HEK293 (cell line): ENCODE measurements at regions not wholly inside any gene's neighbourhood (a gene's known extent, or its start where the extent isn't known, plus 50 kb on each side); places are given as distances from the start of the nearest gene placed in this dataset.

ENCODE experiments used
- CTCF ChIA-PET: fragments of 350-600 bp; formaldehyde crosslinking; extraction: SDS; loops from one replicate; lab custom pipeline; 2021; ENCODE audit warnings: antibody characterized with exemption; lab: Yijun Ruan, JAX
- POLR2A ChIA-PET: fragments of 300-600 bp; formaldehyde crosslinking; extraction: SDS; loops from one replicate; lab custom pipeline; 2020; ENCODE audit warnings: antibody characterized with exemption, inconsistent platforms; lab: Yijun Ruan, JAX
- H3K27ac ChIP-seq: fragments of 200-500 bp; sonication (Bioruptor generic); 2 replicates; pipeline ENCODE4 v1.5.1; 2014; ENCODE audit warnings: low read depth, low read length, control low read depth, inconsistent platforms; ENCODE audit errors: extremely low read depth
- H3K36me3 ChIP-seq, 2 experiments: fragments of 200-500 bp in 1 of 2; sonication (Bioruptor generic) in 1 of 2; 1 replicate in 1 of 2; 2 replicates in 1 of 2; pipeline ENCODE4 v1.5.1; 2014 to 2017; ENCODE audit warnings: inconsistent platforms in 2 of 2, low read length in 2 of 2; ENCODE audit not compliant: control insufficient read depth in 2 of 2, insufficient read depth in 1 of 2
- H3K4me1 ChIP-seq: fragments of 200-500 bp; sonication (Bioruptor generic); 2 replicates; pipeline ENCODE4 v1.5.1; 2014; ENCODE audit warnings: mild to moderate bottlenecking, low read length, inconsistent platforms; ENCODE audit not compliant: control insufficient read depth, insufficient read depth
- H3K4me3 ChIP-seq: 2 replicates; pipeline ENCODE4 v1.5.1; 2011; ENCODE audit warnings: low read depth, mild to moderate bottlenecking, control low read depth, low read length, moderate library complexity
- H3K9me3 ChIP-seq: fragments of 200-500 bp; sonication (Bioruptor generic); 2 replicates; pipeline ENCODE4 v1.5.1; 2014; ENCODE audit warnings: low read depth, low read length, inconsistent platforms; ENCODE audit not compliant: control insufficient read depth, insufficient read depth
- BCL11A ChIP-seq: fragments of 450-650 bp; formaldehyde crosslinking; IDR thresholded peaks from 2 replicates; pipeline ENCODE4 v1.5.1; 2016; ENCODE audit warnings: low read depth, missing biosample characterization, missing genetic modification characterization
- BCL11B ChIP-seq: fragments of 450-650 bp; formaldehyde crosslinking; IDR thresholded peaks from 2 replicates; pipeline ENCODE4 v1.5.1; 2016; ENCODE audit warnings: low read depth, missing biosample characterization, missing genetic modification characterization
- FEZF1 ChIP-seq: fragments of 450-650 bp; formaldehyde crosslinking; IDR thresholded peaks from 2 replicates; pipeline ENCODE4 v1.5.1; 2016; ENCODE audit warnings: missing biosample characterization, missing genetic modification characterization
- GFI1B ChIP-seq: fragments of 450-650 bp; formaldehyde crosslinking; IDR thresholded peaks from 2 replicates; pipeline ENCODE4 v1.5.1; 2016; ENCODE audit warnings: missing biosample characterization, missing genetic modification characterization
- HOXD13 ChIP-seq: sonication (generic); formaldehyde crosslinking; IDR thresholded peaks from 2 replicates; pipeline ENCODE4 v1.8.0; 2022; ENCODE audit warnings: missing genetic modification reagents, borderline replicate concordance
- MZF1 ChIP-seq: fragments of 450-650 bp; formaldehyde crosslinking; IDR thresholded peaks from 2 replicates; pipeline ENCODE4 v1.5.1; 2017; ENCODE audit warnings: missing biosample characterization, missing genetic modification characterization, borderline replicate concordance
- OVOL3 ChIP-seq: fragments of 450-650 bp; formaldehyde crosslinking; IDR thresholded peaks from 2 replicates; pipeline ENCODE4 v1.5.1; 2016; ENCODE audit warnings: missing biosample characterization, missing genetic modification characterization
- PRDM6 ChIP-seq: fragments of 450-650 bp; formaldehyde crosslinking; IDR thresholded peaks from 2 replicates; pipeline ENCODE4 v1.5.1; 2017; ENCODE audit warnings: missing biosample characterization, missing genetic modification characterization
- ZFP3 ChIP-seq: fragments of 450-650 bp; formaldehyde crosslinking; IDR thresholded peaks from 2 replicates; pipeline ENCODE4 v1.5.1; 2016; ENCODE audit warnings: low read depth, missing biosample characterization, missing genetic modification characterization
- ZFP69B ChIP-seq: fragments of 450-650 bp; formaldehyde crosslinking; IDR thresholded peaks from 2 replicates; pipeline ENCODE4 v1.5.1; 2016; ENCODE audit warnings: missing biosample characterization, missing genetic modification characterization
- ZNF146 ChIP-seq: fragments of 450-650 bp; formaldehyde crosslinking; IDR thresholded peaks from 2 replicates; pipeline ENCODE4 v1.5.1; 2016; ENCODE audit warnings: missing biosample characterization, missing genetic modification characterization
- ZNF18 ChIP-seq: fragments of 450-650 bp; formaldehyde crosslinking; IDR thresholded peaks from 2 replicates; pipeline ENCODE4 v1.5.1; 2016; ENCODE audit warnings: missing biosample characterization, missing genetic modification characterization
- ZNF19 ChIP-seq: fragments of 450-650 bp; formaldehyde crosslinking; IDR thresholded peaks from 2 replicates; pipeline ENCODE4; 2016; ENCODE audit warnings: missing biosample characterization, missing genetic modification characterization, low read depth
- ZNF211 ChIP-seq: fragments of 450-650 bp; formaldehyde crosslinking; IDR thresholded peaks from 2 replicates; pipeline ENCODE4 v1.5.1; 2016; ENCODE audit warnings: low read depth, missing biosample characterization, missing genetic modification characterization
- ZNF366 ChIP-seq: fragments of 450-650 bp; formaldehyde crosslinking; conservative IDR thresholded peaks from 2 replicates; pipeline ENCODE4 v1.5.1; 2016; ENCODE audit warnings: missing biosample characterization, missing genetic modification characterization
- ZNF37A ChIP-seq: fragments of 450-650 bp; IDR thresholded peaks from 2 replicates; pipeline ENCODE4 v1.5.1; 2018; ENCODE audit warnings: missing biosample characterization, missing genetic modification characterization
- ZNF398 ChIP-seq: fragments of 450-650 bp; formaldehyde crosslinking; IDR thresholded peaks from 2 replicates; pipeline ENCODE4 v1.5.1; 2017; ENCODE audit warnings: missing biosample characterization, missing genetic modification characterization
- ZNF558 ChIP-seq: fragments of 450-650 bp; formaldehyde crosslinking; IDR thresholded peaks from 2 replicates; pipeline ENCODE4 v1.5.1; 2016; ENCODE audit warnings: missing biosample characterization, missing genetic modification characterization
- ZNF580 ChIP-seq: fragments of 450-650 bp; formaldehyde crosslinking; IDR thresholded peaks from 2 replicates; pipeline ENCODE4 v1.5.1; 2016; ENCODE audit warnings: missing biosample characterization, missing genetic modification characterization
- TF ChIP-seq, protein P1 (sequence below): fragments of 450-650 bp; formaldehyde crosslinking; IDR thresholded peaks from 2 replicates; pipeline ENCODE4 v1.5.1; 2016; ENCODE audit warnings: missing biosample characterization, missing genetic modification characterization

DNA sequence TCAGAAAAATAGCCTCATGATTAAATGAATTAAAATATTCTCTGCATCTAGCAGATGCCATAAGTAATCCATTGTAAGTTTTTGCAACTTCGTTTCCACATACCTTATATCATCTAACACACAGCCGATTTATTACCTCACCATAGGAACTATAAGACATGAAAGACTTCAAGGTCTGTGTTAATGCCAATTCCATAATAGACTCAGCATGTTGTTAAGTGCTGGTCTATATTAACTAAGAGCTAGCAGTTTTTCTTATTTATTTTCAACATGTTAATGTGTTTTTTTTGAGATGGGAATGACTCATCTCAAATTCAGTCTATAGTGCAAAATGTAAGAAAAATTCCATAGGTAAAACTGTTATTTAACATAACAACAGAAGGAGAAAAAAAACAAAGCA, 243.9 kb upstream of the GULP1 start:
- H3K4me3 ChIP-seq: no peak overlapping the region
- CTCF ChIA-PET: no interaction called here
- no peaks in the 10 kb centered on the region for H3K9me3 ChIP-seq
- H3K36me3 ChIP-seq: no peaks in the 10 kb centered on the region
- POLR2A ChIA-PET: no interaction called here
- H3K27ac ChIP-seq: no peak overlapping the region
- H3K4me1 ChIP-seq: peaks cover 10% of the 10 kb centered on the region; the same call in 1 of the 2 replicates
- TF ChIP-seq ZFP69B (tag by site-specific recombination) (no peak), PRDM6 (tag by site-specific recombination) (peak; percentile 63)

DNA sequence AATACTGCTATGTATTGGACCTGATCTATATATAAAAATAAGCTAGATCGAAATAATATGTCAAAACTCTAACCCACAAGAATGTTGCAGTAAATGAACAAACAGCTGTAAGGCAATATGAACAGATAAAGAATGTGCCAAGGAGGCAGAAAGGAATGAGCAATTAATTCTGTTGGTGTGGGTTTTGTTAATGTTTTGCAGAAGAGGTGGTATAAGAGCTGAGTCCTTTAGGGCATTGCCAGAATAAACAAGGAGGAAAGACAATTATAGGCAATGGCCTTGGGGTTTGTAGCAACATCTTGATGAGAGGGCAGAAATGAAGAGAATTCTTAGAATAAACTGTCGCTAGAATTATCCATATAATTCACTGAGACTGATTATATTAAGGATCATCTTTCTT, 240.9 kb upstream of the GULP1 start:
- H3K36me3 ChIP-seq: no peaks in the 10 kb centered on the region
- H3K4me3 ChIP-seq: no peak overlapping the region
- no peak for TF ChIP-seq ZNF211
- peak; percentile 65; the same call in 1 of the 2 replicates for TF ChIP-seq FEZF1 (tag by site-specific recombination)
- TF ChIP-seq, protein P1, sequence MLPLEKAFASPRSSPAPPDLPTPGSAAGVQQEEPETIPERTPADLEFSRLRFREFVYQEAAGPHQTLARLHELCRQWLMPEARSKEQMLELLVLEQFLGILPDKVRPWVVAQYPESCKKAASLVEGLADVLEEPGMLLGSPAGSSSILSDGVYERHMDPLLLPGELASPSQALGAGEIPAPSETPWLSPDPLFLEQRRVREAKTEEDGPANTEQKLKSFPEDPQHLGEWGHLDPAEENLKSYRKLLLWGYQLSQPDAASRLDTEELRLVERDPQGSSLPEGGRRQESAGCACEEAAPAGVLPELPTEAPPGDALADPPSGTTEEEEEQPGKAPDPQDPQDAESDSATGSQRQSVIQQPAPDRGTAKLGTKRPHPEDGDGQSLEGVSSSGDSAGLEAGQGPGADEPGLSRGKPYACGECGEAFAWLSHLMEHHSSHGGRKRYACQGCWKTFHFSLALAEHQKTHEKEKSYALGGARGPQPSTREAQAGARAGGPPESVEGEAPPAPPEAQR (tag by site-specific recombination): no peak
- no peak for TF ChIP-seq ZNF558
- TF ChIP-seq OVOL3 (tag by site-specific recombination): no peak
- no peak for TF ChIP-seq ZNF146 (tag by site-specific recombination)
- no peak for TF ChIP-seq ZNF18 (tag by site-specific recombination)
- 0 out of 2 replicates have a peak, but pooled peaks have one; percentile 27 for TF ChIP-seq HOXD13 (CRISPR knock-in tag)
- no peak for TF ChIP-seq ZNF398 (tag by site-specific recombination)
- TF ChIP-seq, all 188 proteins: peak for 2
- H3K27ac ChIP-seq: no peak overlapping the region
- H3K4me1 ChIP-seq: peaks cover 10% of the 10 kb centered on the region; the same call in 1 of the 2 replicates
- H3K9me3 ChIP-seq: no peaks in the 10 kb centered on the region
- ChIA-PET CTCF (no interaction called here), POLR2A (interaction anchor here (0.7 kb wide), 1 partner anchor 592 kb away, joined by 3 read pairs; no protein-coding TSS in a partner anchor)

DNA sequence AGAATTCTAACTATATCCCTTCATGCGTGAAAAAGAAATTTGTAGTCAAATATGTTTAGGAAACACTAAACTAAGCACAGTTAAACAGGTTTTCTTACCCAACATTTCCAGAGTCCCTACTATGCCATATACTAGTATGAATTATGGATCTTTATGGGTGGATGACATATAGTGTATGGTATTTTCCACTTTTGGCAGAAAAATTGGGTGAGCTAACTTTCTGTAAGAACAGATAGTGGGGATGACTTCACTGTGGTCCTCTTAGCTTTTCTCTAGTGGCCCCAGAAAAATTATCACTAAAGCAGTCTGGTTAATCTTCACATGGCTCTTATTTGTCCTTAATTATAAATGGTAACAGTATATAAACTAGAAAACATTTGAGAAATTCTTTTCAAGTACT, 240.0 kb upstream of the GULP1 start:
- ChIA-PET CTCF (no interaction called here), POLR2A (no interaction called here)
- Histone ChIP-seq H3K9me3 (no peaks in the 10 kb centered on the region), H3K27ac (no peak overlapping the region), H3K4me3 (no peak overlapping the region), H3K36me3 (no peaks in the 10 kb centered on the region), H3K4me1 (peaks cover 10% of the 10 kb centered on the region; the same call in 1 of the 2 replicates)
- TF ChIP-seq ZNF366 (no peak), MZF1 (tag by site-specific recombination) (no peak), ZFP3 (tag by site-specific recombination) (no peak), GFI1B (tag by site-specific recombination) (no peak), ZFP69B (tag by site-specific recombination) (no peak), ZNF580 (tag by site-specific recombination) (no peak), BCL11B (tag by site-specific recombination) (no peak), ZNF37A (tag by site-specific recombination) (no peak), BCL11A (tag by site-specific recombination) (no peak), ZNF19 (tag by site-specific recombination) (no peak)
